ENCODE measurements at regions not wholly inside any gene's neighbourhood (a gene's known extent, or its start where the extent isn't known, plus 50 kb on each side); places are given as distances from the start of the nearest gene placed in this dataset.

DNA sequence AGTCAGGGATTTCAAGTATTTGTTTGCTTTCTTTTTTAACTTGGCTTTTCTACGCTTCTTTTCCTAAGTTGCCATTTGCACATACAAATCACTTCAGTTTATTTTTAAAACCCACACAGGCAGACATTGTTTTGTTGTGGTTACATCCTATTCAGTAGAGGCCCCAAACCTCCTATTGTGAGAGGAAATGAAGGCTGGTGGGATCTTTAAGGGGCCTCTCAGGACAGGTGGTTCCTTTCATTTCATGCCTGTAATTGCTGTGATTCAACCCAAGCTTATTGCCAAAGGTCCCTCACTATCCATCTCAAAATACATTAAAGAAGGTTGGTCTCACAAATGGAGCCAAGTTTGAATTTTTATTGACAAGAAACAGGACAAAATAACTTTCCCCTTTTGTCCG lies 257.1 kb downstream of the ADAMTS20 start:
- no peak for TF ChIP-seq FOXP2 (optimal IDR thresholded peaks at IDR 0.05; ENCODE audit: control extremely low read depth, extremely low read length, insufficient read depth)
- no peak for TF ChIP-seq POLR2AphosphoS5 (IDR thresholded peaks at IDR 0.05; ENCODE audit: borderline replicate concordance, low read depth, low read length)
- TF ChIP-seq EZH2 (IDR thresholded peaks at IDR 0.05): no peak
- H3K4me3 ChIP-seq: no peak overlapping the region
- H3K36me3 ChIP-seq (ENCODE audit: insufficient read depth, low read length): no peaks in the 10 kb centered on the region
- H3K9ac ChIP-seq (ENCODE audit: insufficient read length): no peak overlapping the region
- H3K27ac ChIP-seq: no peak overlapping the region
- no peaks in the 10 kb centered on the region for H3K9me3 ChIP-seq (ENCODE audit: low read depth, low read length)
- no peak for DNase-seq (ENCODE audit: low read depth, low spot score)

DNA sequence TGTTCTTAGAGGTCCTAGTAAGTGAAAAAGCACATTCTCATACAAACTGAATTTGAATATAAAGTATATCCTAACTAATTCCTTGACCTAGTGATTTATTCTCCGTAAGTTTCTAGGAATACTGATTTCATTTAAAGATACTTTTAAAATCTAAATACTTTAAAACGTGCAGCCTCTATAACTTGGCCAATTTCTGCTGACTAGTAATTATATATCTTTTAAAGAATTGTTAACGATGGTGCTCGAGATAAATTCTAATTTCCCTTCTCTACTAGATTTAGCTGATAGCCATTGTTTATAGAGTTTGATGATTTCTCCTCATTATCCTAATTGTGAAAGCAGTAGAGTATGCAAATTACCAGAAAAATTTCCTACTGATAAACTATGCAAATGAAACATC lies 257.9 kb downstream of the ADAMTS20 start:
- H3K36me3 ChIP-seq (ENCODE audit: insufficient read depth, low read length): no peaks in the 10 kb centered on the region
- H3K27ac ChIP-seq: no peak overlapping the region
- H3K9ac ChIP-seq (ENCODE audit: insufficient read length): no peak overlapping the region
- TF ChIP-seq EZH2 (IDR thresholded peaks at IDR 0.05) (no peak), FOXP2 (optimal IDR thresholded peaks at IDR 0.05; ENCODE audit: control extremely low read depth, extremely low read length, insufficient read depth) (no peak), POLR2AphosphoS5 (IDR thresholded peaks at IDR 0.05; ENCODE audit: borderline replicate concordance, low read depth, low read length) (no peak)
- no peaks in the 10 kb centered on the region for H3K9me3 ChIP-seq (ENCODE audit: low read depth, low read length)
- H3K4me3 ChIP-seq: no peak overlapping the region
- no peak for DNase-seq (ENCODE audit: low read depth, low spot score)

DNA sequence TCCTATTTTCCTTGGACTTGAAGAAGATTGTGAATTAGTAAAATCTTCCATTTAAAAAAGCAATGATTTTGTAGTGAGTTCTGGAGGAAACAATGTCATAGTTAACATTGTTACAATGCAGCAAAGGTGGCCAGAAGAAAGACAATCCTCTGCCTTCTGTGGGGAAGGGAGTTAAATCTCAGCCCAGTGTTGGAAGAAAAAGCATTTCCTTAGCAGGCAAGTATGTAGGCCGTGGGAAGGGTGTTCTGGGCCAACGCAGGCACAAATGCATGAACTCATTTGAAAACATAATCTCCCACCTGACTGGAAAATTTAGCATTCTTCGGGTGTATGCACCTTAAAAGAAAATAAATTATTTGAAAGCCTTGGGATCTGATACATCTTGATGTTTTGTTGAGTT lies 258.6 kb downstream of the ADAMTS20 start:
- no peak overlapping the region for H3K27ac ChIP-seq
- no peak for TF ChIP-seq EZH2 (IDR thresholded peaks at IDR 0.05)
- TF ChIP-seq POLR2AphosphoS5 (IDR thresholded peaks at IDR 0.05; ENCODE audit: borderline replicate concordance, low read depth, low read length): no peak
- TF ChIP-seq FOXP2 (optimal IDR thresholded peaks at IDR 0.05; ENCODE audit: control extremely low read depth, extremely low read length, insufficient read depth): no peak

GRCh38 chr12:43292699-43293098 lies 259.3 kb downstream of the ADAMTS20 start:
- no peaks in the 10 kb centered on the region for H3K36me3 ChIP-seq (ENCODE audit: insufficient read depth, low read length)
- H3K9ac ChIP-seq (ENCODE audit: insufficient read length): no peak overlapping the region
- no peak for TF ChIP-seq FOXP2 (optimal IDR thresholded peaks at IDR 0.05; ENCODE audit: control extremely low read depth, extremely low read length, insufficient read depth)
- no peak for TF ChIP-seq POLR2AphosphoS5 (IDR thresholded peaks at IDR 0.05; ENCODE audit: borderline replicate concordance, low read depth, low read length)
- no peak for TF ChIP-seq EZH2 (IDR thresholded peaks at IDR 0.05)
- no peak for DNase-seq (ENCODE audit: low read depth, low spot score)
- H3K9me3 ChIP-seq (ENCODE audit: low read depth, low read length): no peaks in the 10 kb centered on the region
- no peak overlapping the region for H3K27ac ChIP-seq
- no peak overlapping the region for H3K4me3 ChIP-seq

More for the DNA sequence above, 258.6 kb downstream of the ADAMTS20 start:
- H3K4me3 ChIP-seq: no peak overlapping the region
- H3K9ac ChIP-seq (ENCODE audit: insufficient read length): no peak overlapping the region
- no peaks in the 10 kb centered on the region for H3K9me3 ChIP-seq (ENCODE audit: low read depth, low read length)
- no peak for DNase-seq (ENCODE audit: low read depth, low spot score)
- H3K36me3 ChIP-seq (ENCODE audit: insufficient read depth, low read length): no peaks in the 10 kb centered on the region

DNA sequence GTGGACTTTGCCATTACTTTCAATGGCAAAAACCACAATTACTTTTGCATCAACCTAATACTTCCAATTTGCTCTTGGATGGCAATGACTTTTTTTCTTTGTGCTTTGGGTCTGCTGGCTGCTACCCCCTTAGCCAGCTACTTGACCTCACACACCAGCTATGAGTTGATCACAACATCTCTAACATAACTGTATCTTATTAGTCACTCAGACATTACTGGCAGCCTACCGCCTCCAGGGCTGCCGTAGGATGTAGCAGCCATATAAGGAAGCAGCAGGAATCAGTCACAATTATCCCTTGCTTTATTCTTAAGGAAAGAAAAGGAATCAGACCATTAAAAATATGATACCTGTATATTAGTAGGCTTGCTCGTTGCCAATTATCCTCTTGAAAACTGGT lies 260.5 kb downstream of the ADAMTS20 start:
- no peak for TF ChIP-seq EZH2 (IDR thresholded peaks at IDR 0.05)
- TF ChIP-seq POLR2AphosphoS5 (IDR thresholded peaks at IDR 0.05; ENCODE audit: borderline replicate concordance, low read depth, low read length): no peak
- TF ChIP-seq FOXP2 (optimal IDR thresholded peaks at IDR 0.05; ENCODE audit: control extremely low read depth, extremely low read length, insufficient read depth): no peak
- Histone ChIP-seq H3K9ac (ENCODE audit: insufficient read length) (no peak overlapping the region), H3K9me3 (ENCODE audit: low read depth, low read length) (no peaks in the 10 kb centered on the region), H3K27ac (no peak overlapping the region), H3K4me3 (no peak overlapping the region), H3K36me3 (ENCODE audit: insufficient read depth, low read length) (no peaks in the 10 kb centered on the region)
- no peak for DNase-seq (ENCODE audit: low read depth, low spot score)

DNA sequence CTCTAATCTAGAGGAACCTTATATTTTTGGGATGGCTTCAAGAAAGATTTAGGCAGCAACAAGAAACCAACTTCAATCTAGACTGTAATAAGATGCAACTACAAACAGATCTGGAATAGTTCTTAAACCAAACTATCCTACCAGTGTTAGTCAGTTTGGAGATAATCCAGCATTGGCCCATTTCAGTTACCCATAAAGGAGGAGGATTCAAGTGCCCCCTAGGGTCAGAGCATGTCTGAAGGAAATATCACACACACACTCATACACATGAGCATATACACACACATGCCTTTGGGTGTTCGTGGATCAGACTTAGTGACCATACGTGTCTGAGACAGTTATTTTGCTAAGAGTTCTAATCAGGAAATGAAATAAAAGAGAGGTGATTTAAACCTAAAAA lies 261.2 kb downstream of the ADAMTS20 start:
- no peak overlapping the region for H3K9ac ChIP-seq (ENCODE audit: insufficient read length)
- no peak overlapping the region for H3K27ac ChIP-seq
- no peak overlapping the region for H3K4me3 ChIP-seq
- no peaks in the 10 kb centered on the region for H3K36me3 ChIP-seq (ENCODE audit: insufficient read depth, low read length)
- DNase-seq (ENCODE audit: low read depth, low spot score): no peak
- H3K9me3 ChIP-seq (ENCODE audit: low read depth, low read length): no peaks in the 10 kb centered on the region
- no peak for TF ChIP-seq POLR2AphosphoS5 (IDR thresholded peaks at IDR 0.05; ENCODE audit: borderline replicate concordance, low read depth, low read length)
- TF ChIP-seq FOXP2 (optimal IDR thresholded peaks at IDR 0.05; ENCODE audit: control extremely low read depth, extremely low read length, insufficient read depth): no peak
- TF ChIP-seq EZH2 (IDR thresholded peaks at IDR 0.05): no peak

GRCh38 chr12:43289426-43289801 lies 262.6 kb downstream of the ADAMTS20 start:
- TF ChIP-seq POLR2AphosphoS5 (IDR thresholded peaks at IDR 0.05; ENCODE audit: borderline replicate concordance, low read depth, low read length) (no peak), EZH2 (IDR thresholded peaks at IDR 0.05) (no peak), FOXP2 (optimal IDR thresholded peaks at IDR 0.05; ENCODE audit: control extremely low read depth, extremely low read length, insufficient read depth) (no peak)
- Histone ChIP-seq H3K27ac (no peak overlapping the region), H3K4me3 (0 out of 2 replicates have a peak overlapping the region, but pooled peaks have one; percentile 17), H3K9ac (ENCODE audit: insufficient read length) (no peak overlapping the region), H3K9me3 (ENCODE audit: low read depth, low read length) (no peaks in the 10 kb centered on the region), H3K36me3 (ENCODE audit: insufficient read depth, low read length) (no peaks in the 10 kb centered on the region)
- DNase-seq (ENCODE audit: low read depth, low spot score): no peak

GRCh38 chr12:43288671-43289425 lies 263.2 kb downstream of the ADAMTS20 start:
- Histone ChIP-seq H3K36me3 (ENCODE audit: insufficient read depth, low read length) (no peaks in the 10 kb centered on the region), H3K4me3 (0 out of 2 replicates have a peak overlapping the region, but pooled peaks have one; percentile 17), H3K9ac (ENCODE audit: insufficient read length) (no peak overlapping the region), H3K27ac (no peak overlapping the region), H3K9me3 (ENCODE audit: low read depth, low read length) (no peaks in the 10 kb centered on the region)
- DNase-seq (ENCODE audit: low read depth, low spot score): no peak
- TF ChIP-seq EZH2 (IDR thresholded peaks at IDR 0.05) (no peak), POLR2AphosphoS5 (IDR thresholded peaks at IDR 0.05; ENCODE audit: borderline replicate concordance, low read depth, low read length) (no peak), FOXP2 (optimal IDR thresholded peaks at IDR 0.05; ENCODE audit: control extremely low read depth, extremely low read length, insufficient read depth) (no peak)

Measured in SK-N-MC (cell line).